RPMI7951 (cell line): ENCODE measurements at regions not wholly inside any gene's neighbourhood (a gene's known extent, or its start where the extent isn't known, plus 50 kb on each side); places are given as distances from the start of the nearest gene placed in this dataset.
"Not testable (repeated sequence)": the region's sequence is repeated elsewhere in the genome, so short reads cannot be mapped to it uniquely, and the experiment has no call there.

Experiments used
- DNase-seq: peaks from one replicate; pipeline ENCODE4 v3.0.0-alpha.2; 2012; ENCODE audit warnings: low read depth

DNA sequence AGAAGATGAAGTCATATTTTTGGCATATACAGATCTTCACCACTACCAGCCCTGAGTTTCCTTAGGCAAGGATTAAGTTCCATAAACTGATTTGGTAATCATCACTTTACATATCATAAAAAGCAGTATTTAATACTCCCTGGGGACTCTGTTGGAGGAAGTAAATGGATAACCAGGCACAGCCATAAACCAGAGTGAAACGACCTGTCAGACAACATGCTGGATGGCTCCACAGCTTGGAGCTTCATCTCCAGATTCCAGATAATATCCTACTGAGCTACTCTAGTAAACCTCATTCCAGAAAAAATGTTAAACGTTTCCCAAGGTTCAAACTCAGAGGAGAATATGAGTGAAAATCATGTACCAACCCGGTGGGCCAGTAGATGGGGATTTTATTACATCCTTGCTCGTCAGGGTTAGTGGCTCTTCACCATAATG is 109.2 kb downstream of the BASP1 start:
- DNase-seq = no peak

DNA sequence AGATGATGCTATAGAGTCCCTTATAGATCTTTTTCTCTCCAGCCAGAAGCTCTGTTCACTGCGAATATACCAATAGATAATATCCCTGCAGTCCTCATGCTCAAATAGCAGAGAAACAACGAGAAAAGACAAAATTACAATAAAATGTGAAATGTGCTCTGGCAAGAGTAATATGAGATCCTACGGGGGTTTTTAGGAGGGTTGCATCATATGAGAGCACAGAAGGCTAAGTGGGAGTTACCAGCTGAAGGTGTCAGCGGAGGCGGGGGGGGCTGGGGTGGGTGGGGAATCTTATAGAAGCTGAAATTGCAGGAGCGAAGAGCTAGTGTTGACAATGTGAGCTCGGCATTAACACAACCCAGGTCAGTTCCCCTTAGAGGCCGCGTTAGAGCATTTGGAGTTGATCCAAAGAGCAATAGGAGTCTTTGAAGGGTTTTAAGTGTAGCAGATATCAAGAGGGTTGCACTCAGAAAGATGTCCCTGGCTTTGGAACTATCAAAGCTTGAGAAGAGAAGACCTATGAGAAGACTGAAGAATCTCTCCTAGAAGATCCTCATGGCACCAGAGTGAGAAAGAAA is 109.7 kb downstream of the BASP1 start:
- DNase-seq = no peak

DNA sequence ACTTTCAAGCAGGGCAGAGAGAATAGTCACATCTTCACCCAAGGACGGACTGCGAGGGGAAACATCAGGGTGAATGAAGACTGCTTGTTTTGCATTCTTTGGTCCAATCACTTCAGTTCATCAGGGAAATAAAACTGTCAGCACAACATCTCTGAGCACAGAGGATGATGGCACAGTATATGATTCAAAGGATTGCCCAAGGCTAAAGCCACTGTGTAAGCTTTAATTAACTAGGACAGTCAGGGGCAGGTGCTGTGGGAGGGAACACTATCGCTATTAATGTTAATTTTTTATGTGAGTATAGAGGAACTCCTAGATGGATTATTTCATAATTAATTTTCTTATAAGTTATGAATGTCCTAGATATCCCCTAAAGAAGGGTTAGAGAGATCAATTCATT is 112.1 kb downstream of the BASP1 start:
- DNase-seq = no peak

DNA sequence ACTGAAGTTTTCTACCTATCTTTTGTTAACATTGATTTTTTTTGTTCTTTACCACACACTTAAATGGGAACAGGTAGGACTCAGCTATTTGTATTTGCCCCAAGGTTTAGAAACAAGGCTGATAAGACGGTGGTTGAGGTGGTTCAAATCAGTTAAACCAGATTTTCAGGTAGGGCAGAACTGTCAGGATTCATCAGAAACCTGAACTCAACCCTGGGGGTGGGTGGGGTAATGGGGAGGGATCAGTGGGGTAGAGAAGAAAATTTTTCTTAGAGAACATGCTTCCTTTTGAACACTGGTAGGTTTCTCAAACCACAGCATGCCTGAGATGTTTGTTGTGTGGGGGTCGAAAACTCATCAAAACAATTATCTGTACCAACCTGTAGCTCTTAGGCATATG is 113.0 kb downstream of the BASP1 start:
- DNase-seq = no peak

DNA sequence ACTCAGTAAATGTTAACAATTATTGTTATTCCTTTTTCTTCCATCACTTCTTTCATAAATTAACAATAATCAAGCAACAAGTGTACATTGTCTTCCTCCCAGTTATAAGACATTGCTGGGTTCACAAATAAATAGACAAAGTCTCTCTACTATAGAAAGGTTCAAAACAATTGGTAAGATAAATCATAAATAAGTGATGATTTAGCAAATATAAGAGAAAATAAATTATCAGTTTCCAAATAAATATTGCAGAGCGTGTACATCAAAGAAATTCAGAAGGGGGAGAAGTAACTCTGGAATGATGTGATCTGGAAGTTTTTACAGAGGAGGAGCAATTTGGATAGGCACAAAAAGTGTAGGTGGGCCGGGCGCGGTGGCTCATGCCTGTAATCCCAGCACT is 114.2 kb downstream of the BASP1 start:
- no peak for DNase-seq

DNA sequence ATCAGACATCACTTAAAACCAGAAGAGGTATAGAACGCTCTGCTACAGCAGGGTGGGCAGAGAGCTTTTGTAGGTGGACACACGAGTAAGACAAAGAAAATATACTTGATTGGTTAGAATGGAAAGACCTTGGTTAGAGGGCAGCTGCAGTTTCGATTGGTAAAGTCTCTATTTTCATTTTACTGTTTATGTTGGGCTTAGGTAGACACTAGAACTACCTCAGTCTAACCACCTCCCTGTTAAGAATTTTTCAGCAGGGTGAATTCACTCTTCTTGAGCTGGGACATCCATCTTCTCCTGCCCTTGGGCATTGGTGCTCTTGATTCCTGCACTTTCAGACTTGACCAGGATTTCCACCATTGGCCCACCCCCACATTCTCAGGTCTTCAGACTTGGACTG is 116.3 kb downstream of the BASP1 start:
- no peak for DNase-seq

DNA sequence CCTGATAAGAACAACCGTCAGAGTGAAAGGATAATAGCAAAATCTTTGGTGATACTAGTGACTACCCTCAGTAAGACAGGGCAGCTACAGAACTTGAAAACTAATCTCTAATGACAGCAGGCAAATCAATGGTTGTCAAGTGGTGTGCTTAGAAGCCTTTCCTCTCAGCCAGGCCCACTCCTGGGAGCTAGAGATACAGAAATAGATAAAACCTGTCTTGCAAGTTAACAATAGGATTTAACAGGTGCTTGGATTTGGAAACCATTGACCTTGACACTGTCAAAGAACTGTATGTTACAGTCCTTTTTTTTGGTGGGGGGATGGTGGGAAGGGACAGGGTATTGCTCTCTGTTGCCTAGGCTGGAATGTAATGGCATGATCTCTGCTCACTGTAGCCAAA is 118.6 kb downstream of the BASP1 start:
- DNase-seq = no peak

DNA sequence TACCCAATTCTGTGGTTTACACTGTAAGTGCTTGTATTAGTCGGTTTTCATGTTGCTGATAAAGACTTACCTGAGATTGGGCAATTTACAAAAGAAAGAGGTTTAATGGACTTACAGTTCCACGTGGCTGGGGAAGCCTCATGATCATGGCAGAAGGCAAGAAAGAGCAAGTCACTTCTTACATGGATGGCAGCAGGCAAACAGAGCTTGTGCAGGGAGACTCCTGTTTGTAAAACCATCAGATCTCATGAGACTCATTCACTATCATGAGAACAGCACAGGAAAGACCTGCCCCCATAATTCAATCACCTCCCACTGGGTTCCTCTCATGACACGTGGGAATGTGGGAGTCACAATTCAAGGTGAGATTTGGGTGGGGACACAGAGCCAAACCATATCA is 119.3 kb downstream of the BASP1 start:
- DNase-seq = not testable (repeated sequence)

DNA sequence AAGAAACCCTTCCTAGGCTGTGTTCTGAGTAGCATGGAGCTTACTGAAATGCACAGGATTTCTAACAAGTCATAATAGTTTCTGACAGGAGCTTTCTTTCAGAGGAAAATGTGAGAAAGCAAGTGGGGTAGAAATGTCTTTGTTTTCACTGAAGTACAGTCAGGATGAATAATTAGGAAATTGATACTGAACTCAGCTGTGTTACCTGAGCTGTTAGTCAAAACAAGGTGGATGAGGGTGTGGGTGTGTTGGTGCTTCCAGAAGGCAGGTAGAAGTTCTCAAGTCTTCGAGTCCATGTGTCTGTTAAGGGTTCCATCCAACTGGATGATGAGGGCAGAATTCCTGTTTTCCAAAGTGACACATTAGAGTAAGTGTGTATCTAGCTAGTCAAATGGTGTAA is 122.4 kb downstream of the BASP1 start:
- DNase-seq = no peak

DNA sequence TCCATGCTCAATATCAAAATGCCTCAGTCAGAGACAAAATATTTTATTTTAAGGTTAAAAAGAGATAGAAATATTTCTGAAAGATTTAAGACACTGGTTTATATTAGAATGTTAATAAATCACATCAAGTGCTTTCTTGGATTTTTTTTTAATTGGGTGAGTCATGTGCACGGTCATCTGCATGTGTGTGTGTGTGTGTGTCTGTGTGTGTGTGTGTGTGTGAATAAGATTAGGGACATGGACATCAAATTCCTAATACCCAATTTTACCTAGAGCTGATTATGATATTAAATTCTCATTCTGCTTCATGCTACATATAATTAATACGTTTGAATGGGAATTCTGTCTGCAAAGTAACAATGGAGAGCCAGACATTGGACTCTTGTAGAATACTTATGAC is 122.9 kb downstream of the BASP1 start:
- DNase-seq = no peak

DNA sequence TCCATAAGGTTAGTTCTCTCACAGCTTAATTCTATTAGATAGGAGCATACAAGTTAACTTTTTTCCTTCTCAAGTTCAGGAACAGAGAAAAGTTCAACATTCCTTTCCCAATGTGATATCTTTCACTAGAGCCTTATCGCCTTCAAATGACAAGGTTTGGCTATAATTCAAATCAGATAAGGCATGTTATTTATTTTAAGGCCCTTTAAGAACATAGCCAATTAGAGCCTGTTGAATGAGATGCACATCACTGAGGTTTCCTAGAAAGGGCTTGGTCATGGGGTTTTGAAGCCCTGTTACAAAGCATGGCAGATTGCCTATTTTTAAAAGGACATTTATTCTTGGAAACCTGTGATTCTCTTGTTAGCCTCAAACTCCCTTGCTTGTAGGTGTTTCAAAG is 123.4 kb downstream of the BASP1 start:
- peak; percentile 40 for DNase-seq

DNA sequence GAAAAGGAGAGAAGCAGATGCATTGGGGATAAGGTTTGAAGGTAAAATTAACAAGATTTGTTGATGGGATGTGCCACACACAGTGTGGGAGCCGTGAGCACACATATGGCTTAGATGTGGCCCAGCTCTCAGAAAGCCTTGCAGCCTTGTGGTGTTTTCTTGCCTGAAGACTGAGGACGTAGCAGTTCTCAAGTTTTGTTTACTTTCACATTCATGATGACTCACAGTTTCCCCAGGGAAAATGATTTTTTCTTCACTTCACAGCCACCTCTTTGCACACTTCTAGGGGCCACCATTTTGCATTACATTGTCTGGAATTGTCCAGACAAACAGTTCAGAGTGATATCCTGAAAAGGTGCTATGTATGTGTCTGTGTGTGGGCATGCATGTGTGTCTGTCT is 126.2 kb downstream of the BASP1 start:
- DNase-seq = peak; percentile 78

DNA sequence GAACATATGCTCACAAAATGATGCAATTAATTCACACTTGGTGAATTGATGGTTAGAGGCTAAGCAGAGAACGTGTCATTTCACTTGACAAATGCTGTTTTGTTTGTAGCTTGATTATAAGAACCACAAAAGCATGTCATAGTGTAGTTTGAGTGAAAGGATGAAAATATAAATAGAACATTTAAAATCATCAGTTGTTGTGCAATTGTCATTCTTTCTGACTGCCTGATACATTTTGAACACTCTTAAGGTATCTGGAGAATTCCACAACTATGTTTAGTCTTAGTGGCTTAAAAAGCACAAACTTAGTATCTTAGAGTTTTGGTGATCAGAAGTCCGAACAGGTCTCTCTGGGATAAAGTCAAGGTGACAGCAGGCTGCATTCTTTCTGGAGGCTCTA is 129.4 kb downstream of the BASP1 start:
- DNase-seq = no peak

DNA sequence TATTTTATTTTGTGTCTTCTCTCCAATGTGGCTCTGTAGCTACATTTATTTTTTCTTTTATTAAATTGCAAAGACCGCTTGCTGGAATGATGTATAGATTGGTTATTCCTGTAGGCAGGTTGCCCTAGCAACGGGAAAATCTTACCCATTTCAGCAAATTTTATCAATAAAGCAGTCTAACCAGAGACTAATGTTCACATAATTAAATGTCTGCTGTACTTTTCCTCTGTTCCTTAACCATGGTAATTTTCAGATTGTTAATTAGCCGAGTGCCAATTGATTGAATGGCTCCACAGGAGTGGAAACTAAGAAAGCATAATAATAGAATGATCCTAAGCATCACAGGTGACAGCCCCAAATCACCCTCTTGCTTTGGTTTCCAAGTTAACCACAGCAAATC is 134.8 kb downstream of the BASP1 start:
- no peak for DNase-seq

DNA sequence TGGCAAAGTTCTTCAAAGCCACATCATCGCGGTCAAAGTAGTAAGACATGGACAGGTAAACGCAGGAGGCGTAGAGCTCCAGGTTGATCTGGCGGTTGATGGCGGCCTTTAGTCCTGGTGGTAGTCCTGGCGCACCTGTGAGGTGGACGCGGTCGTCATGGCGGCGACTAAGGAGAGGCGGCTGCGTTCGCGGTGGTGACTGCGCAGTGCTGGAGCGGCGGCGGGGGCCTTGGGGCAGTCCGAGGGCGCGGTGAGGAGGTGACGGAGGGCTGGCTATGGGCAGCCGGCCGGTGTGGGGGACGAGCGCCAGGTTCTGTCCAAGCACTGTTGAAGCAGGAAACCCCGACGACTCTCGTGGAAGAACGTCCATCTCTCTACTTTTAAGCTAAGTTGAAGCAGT is 136.8 kb downstream of the BASP1 start:
- DNase-seq = no peak

DNA sequence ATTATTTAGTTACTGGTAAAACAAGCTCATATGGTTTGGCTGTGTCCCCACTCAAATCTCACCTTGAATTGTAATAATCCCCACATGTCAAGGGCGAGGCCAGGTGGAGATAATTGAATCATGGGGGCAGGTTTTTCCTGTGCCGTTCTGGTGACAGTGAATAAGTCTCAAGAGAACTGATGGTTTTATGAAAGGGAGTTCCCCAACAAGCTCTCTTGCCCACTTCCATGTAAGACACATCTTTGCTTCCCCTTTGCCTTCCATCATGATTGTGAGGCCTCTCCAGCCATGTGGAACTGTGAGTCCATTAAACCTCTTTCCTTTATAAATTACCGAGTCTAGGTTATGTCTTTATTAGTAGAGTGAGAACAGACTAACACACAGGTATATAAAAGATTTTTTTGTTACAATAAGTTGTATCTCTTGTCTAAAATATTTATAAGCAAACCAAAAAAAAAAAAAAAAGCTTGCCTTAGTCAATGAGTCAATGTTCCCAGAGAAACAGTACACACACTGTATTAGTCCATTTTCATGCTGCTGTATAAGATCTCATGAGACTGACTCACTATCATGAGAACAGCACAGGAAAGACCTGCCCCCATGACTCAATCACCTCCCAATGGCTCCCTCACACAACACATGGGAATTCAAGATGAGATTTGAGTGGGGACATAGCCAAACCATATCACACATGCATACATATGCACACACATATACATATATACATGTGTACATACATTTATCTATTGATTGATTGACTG is 138.3 kb downstream of the BASP1 start:
- DNase-seq = peak; percentile 48

DNA sequence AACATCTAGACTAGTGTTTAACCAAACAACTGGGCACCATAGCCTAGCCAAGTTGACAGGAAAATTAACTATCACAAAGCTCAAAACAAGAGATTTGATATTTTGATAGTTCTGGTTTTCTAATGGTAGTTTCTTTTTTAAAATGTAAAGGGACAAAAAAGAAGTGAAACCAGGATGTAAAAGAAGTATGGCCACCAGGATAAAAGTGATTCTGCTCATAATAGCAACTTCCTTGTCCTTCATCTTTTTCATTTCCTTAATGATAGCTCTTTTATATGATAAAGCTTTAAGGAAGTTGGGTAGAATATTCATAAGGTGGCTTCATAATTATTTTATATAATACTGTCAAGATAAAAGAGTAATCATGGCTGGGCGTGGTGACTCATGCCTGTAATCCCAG is 139.1 kb downstream of the BASP1 start:
- DNase-seq = no peak

DNA sequence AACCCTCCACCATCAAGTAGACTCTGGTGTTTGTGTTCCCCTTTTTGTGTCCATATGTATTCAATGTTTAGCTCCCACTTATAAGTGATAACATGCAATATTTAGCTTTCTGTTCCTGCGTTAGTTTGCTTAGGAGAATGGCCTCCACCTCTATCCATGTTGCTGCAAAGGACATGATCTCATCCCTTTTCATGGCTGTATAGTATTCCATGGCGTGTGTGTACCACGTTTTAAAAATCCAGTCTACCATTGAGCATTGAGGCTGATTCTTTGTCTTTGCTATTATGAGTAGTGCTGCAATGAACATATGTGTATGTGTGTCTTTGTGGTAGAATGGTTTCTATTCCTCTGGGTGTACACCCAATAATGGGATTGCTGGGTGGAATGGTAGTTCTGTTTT is 140.1 kb downstream of the BASP1 start:
- DNase-seq = no peak

DNA sequence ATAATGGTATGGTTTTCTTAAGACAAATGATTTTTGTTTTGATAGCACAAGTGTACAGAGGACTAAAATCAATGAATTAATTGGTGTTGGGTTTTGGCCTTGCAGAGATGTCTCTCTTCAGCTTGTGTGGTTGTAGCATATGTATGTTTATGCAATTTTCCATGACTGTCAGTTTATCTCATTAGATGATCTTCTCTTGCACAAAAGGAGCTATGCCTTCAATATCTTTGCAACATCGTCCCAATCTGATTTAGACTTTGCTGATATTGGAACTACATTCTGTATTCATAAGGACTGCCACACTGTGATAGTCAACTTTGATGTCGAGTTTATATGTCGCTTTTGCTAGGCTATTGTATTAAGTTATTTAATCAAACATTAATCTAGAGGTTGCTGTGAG is 140.0 kb upstream of the TAF11L2 start:
- DNase-seq = no peak

DNA sequence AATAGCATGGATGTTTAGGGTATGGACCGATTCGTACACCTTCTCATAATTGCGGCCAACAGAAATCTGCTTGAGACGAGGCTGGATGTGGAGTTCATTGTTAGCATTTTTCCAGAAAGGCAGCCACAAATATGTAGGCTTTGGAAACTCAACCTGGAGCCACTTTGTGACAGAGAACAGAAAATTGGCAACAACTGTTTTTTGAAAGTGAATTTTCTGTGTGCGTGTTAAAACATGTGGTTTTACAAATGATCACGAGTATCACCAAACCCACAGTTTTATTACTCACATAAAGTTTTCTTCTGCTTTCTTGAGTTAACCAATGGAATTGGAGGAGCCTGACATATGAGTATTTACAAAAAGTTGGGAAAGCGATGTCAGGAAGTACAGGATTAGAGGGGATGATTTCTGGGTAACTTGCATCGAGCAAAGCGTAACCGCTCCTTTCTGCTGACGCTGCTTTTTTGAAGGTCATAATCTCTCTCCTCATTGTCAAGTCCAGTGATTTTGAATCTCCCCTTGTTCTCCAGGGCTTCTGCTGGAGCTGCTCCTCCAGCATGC is 138.5 kb upstream of the TAF11L2 start:
- DNase-seq = peak; percentile 59

DNA sequence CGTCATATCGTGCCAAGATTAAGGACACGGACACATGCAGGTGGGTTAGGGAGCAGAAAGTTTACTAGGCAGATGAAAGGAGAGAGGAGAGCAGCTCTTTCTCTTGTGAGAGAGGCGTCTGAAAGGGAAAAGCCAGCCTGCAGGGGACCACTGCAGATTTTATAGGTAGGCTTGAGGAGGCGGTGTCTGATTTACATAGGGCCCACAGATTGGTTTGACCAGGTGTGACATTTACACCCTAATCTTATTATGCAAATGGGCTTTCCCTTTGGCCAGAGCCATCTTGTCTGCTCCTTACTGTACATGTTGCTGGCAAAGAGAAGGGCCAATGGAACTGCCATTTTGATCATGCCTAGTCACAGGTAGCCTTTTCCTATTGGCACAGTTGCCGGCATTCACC is 137.2 kb upstream of the TAF11L2 start:
- no peak for DNase-seq

DNA sequence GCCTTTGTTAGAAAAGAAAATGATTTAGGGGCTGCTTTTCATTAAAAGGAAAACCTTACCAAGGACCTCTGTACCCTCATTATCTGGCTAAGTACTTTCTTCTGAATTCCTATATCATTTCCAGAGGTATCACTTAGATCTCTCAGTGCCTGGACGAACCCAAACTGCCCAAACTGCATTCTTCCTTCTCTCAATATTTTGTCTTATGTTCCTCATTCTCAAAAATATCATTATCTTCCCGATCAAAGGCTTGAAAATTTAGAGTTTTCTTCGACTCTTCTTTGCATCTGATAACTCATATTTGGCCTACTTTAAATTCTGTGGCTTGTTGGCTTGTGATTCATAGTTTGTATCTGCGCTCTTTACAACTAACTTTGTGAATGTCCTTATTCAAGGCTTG is 136.7 kb upstream of the TAF11L2 start:
- no peak for DNase-seq

DNA sequence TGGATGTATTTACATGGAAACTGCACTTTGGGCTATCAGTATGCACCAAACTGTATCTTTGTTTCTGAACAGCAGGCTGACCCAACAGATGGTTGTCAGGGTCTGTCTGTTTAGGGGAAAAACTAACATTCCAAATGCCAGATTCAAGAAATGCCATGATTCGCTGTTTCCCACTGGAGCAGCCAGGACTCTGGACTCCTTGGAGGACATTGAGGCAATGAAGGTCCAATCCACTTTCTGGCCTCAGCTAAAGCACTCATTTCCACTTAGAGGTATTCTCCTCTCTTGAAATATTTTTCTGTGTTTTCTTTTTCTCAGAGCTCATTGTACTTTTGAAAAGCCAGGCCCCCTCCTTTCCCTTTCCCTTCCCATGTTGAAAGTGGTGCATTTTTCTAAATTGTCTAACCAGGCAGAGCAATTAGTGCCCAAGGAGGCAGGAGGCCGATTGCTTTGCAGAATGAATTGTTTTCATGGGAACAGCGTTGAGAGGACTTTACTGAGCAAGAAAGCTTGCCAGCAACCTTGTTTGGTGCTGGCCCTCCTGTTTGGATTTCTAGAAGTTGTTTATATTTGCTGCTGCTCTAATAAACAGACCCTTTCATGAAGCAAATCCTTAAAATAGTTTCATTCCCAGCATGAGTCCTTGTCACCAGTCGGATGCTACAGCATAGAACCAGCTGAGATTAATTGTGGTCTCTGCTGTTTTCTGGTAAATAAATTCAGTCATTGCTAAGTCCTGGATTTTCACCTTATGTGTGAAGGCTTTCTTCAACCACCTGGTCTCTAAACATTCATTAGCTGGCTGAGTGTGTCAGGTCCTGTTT is 132.8 kb upstream of the TAF11L2 start:
- no peak for DNase-seq
